ENCODE measurements at regions not wholly inside any gene's neighbourhood (a gene's known extent, or its start where the extent isn't known, plus 50 kb on each side); places are given as distances from the start of the nearest gene placed in this dataset.
"Not testable (repeated sequence)": the region's sequence is repeated elsewhere in the genome, so short reads cannot be mapped to it uniquely, and the experiment has no call there.

DNA sequence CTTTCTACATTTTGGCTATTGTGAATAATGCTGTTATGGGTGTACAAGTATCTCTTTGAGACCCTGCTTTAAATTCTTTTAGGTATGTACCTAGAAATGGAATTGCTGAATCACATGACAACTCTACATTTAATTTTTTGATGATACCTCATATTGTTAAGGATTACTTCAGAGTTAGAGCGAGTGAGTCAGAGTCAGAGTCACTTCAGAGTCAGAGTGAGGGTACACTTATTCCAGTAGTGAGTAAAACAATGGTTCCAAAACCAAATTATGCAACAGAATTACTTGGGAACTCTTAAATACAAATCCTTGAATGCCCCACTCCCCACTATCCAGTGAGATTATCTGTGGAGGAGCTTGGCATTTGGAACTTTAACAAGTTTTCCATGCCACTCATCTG is 50.3 kb upstream of the SNRK start:
- DNase-seq (ENCODE audit: low read depth), result peak; percentile 40

DNA sequence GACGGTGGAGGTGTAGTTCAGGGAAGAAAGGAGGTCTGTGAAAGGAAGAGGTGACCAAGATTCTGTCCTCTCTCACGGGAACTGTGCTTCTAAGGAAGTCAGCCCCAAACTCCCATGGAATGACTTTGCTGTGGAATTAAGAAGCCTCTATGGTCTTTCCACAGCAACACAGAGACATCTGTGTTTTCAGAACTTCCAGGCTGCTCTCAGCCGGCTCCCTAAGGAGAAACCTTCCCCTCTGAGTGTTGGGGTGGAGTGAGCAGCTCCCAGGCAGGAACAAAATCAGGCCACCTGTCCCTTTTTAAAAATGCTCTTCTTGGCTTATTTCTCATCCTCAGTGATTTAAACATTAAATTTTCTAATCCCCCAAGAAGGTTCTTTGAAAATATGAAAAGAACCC is 53.3 kb upstream of the SNRK start:
- DNase-seq (ENCODE audit: low read depth), result no peak

DNA sequence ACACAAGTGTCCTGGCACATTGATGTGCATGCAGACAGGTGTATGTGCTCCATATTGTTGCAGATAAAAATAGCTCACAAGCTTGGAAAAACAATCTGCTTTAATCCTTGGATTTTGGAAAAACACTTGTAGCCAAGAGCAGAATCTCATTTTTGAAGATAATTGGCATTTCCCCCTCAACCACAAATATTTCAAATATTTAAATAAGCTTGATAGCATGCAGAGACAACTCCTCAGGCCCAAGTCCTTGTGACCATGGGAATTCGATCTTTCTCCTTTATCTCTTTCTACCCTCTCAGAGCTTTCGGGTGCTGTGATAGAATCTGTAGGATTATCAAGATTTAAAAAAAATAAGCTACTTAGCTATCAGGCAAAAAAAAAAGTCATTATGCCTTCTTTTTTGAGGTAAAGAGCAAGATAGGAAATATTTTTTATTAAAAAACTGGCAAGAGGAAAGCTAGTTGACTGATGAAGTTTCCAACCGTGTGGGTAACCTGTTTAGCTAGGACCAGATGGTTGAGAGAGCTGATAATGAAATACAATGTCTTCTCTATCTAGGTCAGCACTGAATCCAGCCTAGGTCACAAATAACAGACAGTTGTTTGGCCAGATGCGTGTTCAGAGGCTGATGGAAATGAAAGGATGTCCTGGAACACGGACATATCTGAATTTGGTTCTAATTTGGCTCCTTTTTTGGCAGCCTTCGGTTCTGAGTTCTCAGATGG is 54.9 kb upstream of the SNRK start:
- peak; percentile 31 for DNase-seq (ENCODE audit: low read depth)

DNA sequence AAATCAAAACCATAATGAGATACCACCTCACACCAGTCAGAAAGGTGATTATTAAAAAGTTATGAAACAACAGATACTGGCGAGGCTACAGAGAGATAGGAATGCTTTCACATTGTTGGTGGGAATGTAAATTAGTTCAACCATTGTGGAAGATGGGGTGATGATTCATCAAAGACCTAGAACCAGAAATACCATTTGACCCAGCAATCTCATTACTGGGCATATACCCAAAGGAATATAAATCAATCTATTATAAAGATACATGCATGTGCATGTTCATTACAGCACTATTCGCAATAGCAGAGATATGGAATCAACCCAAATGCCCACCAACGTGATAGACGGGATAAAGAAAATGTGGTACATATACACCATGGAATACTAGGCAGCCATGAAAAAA is 56.5 kb upstream of the SNRK start:
- not testable (repeated sequence) for DNase-seq (ENCODE audit: low read depth)

DNA sequence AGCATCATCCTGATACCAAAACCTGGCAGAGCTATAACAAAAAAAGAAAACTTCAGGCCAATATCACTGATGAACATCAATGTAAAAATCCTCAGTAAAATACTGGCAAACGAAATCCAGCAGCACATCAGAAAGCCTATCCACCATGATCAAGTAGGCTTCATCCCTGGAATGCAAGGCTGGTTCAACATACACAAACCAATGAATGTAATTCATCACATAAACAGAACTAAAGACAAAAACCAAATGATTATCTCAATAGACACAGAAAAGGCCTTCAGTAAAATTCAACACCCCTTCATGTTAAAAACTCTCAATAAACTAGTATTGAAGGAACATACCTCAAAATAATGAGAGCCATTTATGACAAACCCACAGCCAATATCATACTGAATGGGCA is 58.7 kb upstream of the SNRK start:
- not testable (repeated sequence) for DNase-seq (ENCODE audit: low read depth)

DNA sequence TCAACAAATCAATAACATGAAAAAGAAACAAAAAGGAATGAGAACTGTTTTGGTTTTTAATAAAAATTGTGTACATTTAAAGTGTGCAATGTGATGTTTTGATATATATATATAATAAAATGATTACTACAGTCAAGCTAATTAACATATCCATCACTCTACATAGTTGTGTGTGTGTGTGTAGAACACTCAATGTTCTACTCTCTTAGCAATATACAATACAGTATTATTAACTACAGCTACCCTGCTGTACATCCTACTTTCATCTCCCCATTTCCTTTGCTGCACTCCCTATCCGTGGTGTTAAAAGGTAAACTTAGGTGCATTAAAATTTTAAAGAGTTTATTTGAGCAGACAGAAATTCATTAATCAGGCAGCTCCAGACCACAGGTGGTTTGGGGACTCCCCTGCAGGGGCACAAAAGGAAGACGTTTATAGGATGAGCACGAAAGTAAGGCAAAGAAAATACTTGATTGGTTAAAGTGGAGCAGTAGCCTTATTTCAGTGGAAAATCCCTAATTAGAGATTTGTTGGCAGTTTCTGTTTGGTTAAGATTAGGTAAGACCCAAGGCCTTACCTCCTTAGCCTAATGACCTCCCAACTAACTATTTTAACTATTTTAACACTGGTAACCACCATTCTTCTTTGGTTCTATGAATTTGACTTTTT is 61.8 kb upstream of the SNRK start:
- no peak for DNase-seq (ENCODE audit: low read depth)

DNA sequence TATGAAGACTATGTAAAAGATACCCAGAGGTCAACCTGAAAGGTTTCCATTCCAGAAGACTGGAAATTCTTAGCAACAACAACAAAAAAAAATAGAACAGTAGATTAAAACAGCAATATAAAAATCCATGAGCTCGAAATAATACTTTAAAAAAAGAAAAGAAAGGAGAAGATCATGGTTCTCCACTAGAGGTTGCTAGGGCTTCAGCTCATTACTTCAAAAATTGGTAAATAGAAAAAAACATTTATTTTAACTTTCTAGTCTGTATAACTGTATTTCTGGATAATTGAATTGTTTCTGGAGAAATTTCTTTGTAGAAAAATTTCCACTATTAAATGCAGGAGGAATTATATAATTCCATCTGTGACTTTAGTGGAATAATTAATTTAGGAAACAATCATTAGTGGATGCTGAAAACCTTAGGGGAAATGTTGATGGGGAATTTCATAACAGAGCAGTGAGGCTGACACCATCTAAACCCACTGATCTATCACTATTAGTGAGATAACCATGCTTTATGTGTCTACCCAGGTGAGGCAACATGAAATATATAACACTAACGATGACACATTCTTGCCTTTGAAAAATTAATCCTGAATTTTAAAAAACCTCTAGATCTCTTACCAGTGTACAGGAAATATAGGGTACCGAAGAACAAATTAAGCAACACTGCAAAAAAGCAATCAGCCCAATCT is 62.5 kb upstream of the SNRK start:
- no peak for DNase-seq (ENCODE audit: low read depth)

DNA sequence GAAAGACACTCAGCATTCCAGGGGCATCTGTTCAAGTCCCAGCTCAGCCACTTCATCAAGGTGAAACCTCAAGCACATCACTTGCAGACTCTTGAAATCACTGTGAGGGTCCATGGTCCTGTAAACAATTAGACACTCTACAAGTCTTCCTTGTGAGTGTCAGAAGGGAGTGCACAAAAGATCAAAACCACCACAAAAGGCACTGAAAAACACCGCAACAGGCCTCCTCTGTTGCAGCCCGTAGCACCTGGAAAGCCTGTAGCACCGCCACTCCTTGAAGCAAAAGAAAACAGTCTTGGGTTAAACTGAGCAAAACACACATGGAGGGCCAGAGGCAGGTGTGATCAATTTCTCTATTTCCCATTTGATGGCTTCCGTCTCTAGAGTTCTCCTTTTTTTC is 63.8 kb upstream of the SNRK start:
- DNase-seq (ENCODE audit: low read depth), result no peak

DNA sequence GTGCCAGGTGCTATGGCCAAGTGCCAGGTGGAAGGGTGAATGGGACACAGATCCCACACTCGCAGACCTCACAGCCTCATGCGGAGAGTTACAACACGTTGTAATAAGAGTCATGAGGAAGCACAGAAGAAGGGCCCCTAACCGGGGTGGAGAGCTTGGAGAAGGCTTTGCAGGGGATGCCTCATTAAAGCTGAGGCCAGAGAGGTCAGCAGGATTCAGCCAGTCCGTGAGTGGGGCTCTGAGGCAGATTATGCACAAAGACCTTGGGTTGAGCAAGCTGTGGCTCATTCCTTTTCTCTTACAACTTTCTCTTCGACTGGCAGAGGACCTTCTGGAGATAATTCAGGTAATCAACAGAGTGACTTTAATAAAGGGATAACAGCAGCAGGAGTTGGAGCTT is 65.3 kb upstream of the SNRK start:
- DNase-seq (ENCODE audit: low read depth), result no peak

DNA sequence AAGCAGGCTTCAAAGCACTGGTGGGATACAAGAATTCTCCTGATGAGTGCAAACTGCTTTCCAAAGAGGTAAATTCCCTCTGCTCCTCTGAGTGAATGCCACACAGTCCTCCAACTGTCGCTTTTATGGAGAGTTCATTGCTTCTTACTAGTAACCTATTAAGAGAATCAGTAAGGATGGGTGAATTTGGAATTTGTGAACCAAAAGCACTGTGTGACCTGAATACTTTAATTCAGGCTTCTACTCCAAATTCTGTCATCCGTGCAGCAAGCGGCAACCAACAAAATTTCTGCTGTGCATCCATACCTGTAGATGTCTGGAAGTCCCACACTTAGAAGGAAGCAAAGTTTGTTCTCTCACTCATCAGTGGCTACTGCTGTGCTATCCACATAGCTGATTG is 66.7 kb upstream of the SNRK start:
- no peak for DNase-seq (ENCODE audit: low read depth)

DNA sequence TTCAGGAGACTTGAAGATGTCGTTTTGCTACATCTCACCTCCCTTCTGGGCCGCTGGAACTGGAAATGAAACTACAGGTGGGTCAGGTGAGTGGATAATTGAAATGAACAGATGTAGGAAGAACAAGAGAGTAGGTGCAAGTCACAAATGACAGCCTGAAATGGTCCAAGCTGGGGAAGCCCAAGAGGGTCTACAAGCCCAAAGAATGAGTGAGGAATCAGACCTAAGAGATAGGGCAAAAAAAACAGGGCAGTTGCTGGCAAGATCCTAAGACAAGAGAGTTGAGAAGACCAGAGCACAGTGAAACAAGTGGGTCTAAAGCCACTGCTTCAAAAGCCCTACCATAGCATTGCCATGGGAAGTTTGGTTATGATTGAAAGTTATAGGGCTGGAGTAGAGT is 67.4 kb upstream of the SNRK start:
- no peak for DNase-seq (ENCODE audit: low read depth)

DNA sequence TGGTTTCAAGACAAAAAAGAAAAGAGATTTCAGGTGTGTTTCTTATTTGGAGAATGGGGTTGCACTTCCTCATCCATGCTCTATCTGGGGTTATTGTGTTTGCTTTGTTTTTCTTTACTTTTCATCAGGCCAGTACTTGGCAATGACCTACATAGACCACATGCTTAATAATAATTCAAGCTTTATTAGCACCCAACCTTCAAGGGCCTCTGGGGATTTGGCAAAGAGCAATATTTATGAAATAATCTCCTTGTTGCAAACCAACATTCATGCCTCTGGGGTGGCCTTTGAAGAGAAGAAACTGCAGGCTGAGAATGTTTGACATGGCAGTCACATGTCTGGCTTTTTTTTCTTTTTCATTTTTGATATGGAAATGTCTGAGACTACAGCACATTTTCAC is 68.2 kb upstream of the SNRK start:
- DNase-seq (ENCODE audit: low read depth), result no peak

DNA sequence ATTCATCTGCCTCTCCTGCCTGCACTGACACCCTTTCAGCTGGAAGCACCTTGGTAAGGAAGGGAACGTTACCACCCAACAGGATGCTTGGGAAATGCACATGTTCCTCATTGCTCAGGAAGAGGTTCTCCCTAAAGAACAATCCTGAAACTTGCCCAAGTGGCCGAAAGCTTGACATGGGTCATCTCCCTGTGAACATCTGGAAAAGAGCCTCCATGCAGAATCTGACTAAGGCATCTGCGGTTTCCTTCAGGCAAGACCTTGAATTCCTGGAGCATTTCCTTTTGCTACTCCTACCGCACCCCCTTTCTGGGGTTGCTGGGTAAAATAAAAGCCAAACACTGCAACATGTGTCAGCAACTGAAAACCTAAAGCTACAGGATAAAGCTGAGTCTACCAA is 68.7 kb upstream of the SNRK start:
- peak; percentile 51 for DNase-seq (ENCODE audit: low read depth)

DNA sequence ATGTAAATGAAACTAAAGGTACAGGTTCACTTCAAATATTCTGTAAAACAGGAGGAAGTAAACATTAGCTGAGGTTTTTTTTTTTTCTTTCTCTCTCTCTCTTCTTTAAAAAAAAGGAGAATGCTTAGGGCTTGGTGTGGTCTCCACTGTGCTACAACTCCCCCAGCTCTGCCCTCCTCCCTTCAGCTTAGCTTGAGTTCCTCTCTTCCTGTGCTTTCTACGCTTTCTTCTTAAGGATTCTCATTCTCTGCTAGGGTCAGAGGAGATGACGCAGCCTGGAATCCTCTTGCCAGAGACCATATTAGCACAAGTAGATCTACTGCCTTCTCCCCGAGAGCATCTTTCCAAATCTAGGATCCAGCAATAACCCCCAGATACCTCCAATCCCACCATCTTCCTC is 69.1 kb upstream of the SNRK start:
- no peak for DNase-seq (ENCODE audit: low read depth)

DNA sequence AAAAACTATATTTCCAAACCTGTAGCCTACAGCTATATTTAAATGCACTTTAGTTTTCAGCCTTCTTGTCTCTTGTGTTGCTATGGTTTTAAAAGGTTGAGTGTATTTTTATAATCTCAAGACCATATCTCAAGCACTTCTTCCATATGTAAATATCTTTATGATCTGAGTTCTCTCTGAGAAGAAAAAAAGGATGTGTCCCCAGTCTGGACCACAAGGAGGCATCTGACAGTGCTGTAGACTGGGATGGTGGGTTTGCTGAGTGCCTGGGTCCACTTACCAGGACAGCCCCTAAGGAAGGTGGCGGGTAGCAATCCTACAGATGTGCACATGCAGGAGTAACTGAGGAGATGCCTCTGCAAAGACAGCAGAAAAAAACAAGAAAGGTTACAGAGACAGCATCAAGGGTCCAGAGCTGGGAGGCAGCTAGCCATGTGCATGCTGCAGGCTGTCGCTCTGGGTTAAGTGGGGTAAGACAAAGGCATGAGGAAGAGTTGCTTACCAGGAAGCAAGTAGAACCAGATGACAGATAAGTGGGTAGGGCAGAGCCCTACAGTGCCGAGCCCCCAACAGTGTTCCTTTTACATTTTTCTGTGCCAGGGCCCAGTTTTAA is 70.6 kb upstream of the SNRK start:
- DNase-seq (ENCODE audit: low read depth), result no peak

DNA sequence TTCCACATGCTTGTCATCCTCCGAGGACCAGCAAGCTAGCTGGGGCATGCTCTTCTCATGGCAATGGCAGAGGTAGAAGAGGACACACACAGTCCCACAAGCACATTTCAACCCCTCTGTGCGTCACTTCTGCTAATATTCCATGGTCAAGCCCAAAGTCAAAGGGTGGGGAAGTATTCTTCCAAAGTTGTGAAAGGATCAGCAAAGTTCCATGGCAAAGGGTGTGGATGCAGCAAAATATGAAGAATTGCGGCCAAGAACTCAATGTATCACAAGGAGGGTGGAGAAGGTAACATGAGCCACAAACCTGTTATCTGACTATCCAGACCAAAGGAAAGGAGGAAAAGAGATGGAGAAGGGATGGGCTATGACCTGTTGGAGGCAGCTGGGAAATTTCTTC is 71.2 kb upstream of the SNRK start:
- no peak for DNase-seq (ENCODE audit: low read depth)

DNA sequence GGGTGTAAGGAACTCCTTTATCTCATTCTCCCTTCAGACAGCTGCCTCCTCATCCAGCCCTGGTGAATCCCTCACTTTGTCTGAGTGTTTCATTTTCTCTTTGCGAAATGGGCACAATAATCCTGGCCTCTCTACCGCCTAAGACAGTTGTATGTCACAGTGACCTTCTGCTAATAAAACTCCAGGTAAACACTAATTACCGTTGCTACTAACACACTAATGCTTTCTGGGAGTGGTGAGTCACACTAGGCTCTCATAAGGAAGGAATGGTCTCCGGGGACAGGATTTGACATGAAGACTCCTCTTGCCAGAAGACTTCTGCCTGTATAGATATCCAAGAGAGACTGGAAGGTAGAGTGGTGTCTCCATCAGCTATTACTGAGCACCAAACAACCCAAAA is 71.7 kb upstream of the SNRK start:
- DNase-seq (ENCODE audit: low read depth), result peak; percentile 41

DNA sequence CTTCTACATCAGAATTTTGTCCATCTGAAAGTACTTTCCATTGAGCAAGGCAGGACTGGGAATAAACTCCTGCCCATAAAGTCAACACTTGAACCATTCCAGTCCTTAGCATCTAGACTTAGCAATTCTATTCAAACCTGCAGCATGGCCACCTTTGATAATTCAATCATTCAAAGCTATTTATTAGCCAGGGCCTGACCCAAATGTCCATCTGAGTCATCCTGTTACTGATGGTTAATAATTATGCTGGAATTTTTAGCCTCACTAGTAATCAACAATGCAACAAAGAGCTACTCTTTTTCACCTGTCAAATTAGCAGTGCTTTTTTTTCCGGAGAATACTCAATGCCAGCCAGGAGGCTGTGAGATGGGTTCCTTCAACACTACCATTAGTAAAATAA is 72.7 kb upstream of the SNRK start:
- no peak for DNase-seq (ENCODE audit: low read depth)

DNA sequence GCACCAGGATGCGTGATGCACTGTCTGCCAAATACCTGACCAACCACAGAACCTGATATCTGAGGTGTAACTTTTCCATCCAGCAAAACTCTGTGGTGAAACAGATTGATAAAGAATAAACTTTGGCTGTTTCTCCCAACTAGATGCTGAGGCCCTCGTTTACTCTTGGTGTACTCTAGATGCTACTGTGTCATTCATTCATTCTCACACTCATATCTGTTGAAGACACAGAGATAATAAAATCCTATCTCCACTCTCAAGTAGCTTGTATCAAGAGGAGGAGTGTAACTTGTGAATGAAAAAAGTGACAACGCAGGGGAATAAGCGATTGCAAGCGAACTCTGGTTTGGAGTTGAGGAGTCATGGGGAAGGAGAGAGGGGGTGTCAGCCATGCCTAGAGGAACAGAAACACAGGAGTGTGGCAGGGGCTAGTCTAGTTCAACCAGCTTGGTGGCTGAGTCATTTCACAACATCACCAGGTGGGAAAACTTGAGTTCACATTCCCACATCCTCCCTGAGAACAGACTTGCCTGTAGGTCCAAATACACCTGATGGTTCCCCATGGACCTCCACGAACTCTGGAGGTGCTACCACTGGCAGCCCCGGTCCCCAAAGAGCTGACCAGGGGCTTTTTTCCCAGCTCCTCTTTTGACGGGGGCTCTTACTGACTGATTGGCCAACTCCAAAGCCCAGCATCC is 73.3 kb upstream of the SNRK start:
- DNase-seq (ENCODE audit: low read depth), result no peak

DNA sequence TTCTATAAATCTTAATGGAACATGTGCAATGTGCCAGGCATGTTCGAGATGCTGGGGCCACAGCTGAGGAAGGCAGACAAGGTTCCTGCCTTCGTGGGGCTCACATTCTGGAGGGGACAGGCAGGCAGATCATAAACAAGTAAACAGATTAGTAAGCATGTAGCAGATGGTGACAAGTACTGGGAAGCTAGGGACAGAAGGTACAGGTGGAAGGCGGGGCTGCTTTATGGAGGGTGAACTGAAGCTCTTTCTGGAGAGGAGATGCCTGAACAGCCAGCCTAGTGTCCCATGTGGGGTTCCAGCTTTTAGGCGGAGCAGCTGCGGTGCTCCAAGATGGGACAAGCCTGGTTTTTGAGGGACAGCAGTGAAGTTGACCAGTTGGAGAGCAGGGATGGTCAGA is 74.7 kb upstream of the SNRK start:
- no peak for DNase-seq (ENCODE audit: low read depth)

DNA sequence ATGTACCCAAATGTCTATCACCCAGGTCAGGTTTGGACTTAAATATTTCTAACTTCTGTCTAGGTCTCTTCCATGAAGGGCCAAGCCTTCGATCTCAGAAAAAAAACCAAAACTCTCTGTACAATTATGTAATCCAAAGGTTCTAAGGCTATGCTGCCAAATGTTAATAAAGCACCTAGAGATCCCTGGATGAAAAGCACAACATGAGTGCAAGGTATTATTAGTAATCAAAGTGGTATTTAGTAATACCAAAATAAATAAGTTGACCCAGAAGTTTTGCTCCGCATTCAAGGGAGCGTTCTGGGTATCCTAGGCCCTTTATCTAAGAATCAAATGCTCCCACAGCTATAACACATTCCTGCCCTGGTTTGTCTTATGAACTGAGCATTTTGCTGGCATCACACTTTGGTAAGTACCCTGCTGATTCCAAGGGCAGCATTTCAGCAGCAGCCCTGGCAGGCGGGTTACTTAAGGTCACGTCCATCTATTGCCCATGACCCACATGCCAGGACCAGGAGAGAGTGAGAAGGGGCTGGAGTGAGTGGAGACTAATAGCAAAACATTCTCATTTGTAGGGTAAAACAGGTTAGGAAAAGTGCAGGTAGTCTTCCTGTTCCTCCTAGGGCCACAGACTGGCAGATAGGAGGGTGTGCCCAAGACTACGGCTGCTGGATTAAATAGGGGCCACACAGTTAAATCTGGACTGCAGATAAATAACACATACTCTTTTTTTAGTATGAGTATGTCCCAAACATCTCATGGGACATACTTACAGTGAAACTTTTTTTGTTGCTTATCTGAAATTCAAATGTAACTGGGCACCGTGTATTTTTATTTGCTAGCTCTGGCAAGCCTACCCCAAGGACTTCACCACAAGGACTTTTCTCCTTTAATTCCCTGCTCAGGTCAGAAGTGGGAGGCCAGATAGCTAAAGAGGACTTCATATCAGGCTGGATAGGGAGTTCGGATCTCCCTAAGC is 76.0 kb upstream of the SNRK start:
- no peak for DNase-seq (ENCODE audit: low read depth)
